Smooth muscle cell (in vitro differentiated cells): ENCODE measurements at regions not wholly inside any gene's neighbourhood (a gene's known extent, or its start where the extent isn't known, plus 50 kb on each side); places are given as distances from the start of the nearest gene placed in this dataset.
A peak's percentile ranks its signal among the peaks of the same experiment; 100 is the strongest.

Experiments
- DNase-seq: peaks from one replicate; lab custom pipeline; 2025; ENCODE audit not compliant: unreplicated experiment; lab: John Stamatoyannopoulos, UW
- H2AFZ ChIP-seq: fragments of 200-600 bp; sonication (generic); 2 replicates; pipeline ENCODE4 v1.6.0; 2016; ENCODE audit warnings: antibody characterized with exemption, low read depth, mild to moderate bottlenecking
- H3F3A ChIP-seq: fragments of 200-600 bp; sonication (generic); 2 replicates; pipeline ENCODE4 v1.6.0; 2017; ENCODE audit warnings: antibody characterized with exemption, low read depth
- H3K27ac ChIP-seq: fragments of 200-600 bp; sonication (generic); 2 replicates; pipeline ENCODE4 v1.5.1; 2016; ENCODE audit warnings: low read depth, mild to moderate bottlenecking
- H3K27me3 ChIP-seq: fragments of 200-600 bp; sonication (generic); 2 replicates; pipeline ENCODE4 v1.6.1; 2016; ENCODE audit warnings: low read depth, mild to moderate bottlenecking
- H3K36me3 ChIP-seq: fragments of 200-600 bp; sonication (generic); 2 replicates; pipeline ENCODE4 v1.5.1; 2016; ENCODE audit warnings: low read depth
- H3K4me1 ChIP-seq: fragments of 200-600 bp; sonication (generic); 2 replicates; pipeline ENCODE4 v1.5.1; 2016; ENCODE audit warnings: low read depth
- H3K4me2 ChIP-seq: fragments of 200-600 bp; sonication (generic); 2 replicates; pipeline ENCODE4 v1.6.0; 2016; ENCODE audit warnings: mild to moderate bottlenecking
- H3K4me3 ChIP-seq: fragments of 200-600 bp; sonication (generic); 2 replicates; pipeline ENCODE4 v1.5.1; 2016; ENCODE audit warnings: mild to moderate bottlenecking
- H3K79me2 ChIP-seq: fragments of 200-600 bp; sonication (generic); 2 replicates; pipeline ENCODE4 v1.6.0; 2016; ENCODE audit warnings: low read depth, mild to moderate bottlenecking
- H3K9ac ChIP-seq: fragments of 200-600 bp; sonication (generic); 2 replicates; pipeline ENCODE4 v1.6.0; 2016; ENCODE audit warnings: low read depth
- H3K9me3 ChIP-seq: fragments of 200-600 bp; sonication (generic); replicated peaks from 2 replicates; pipeline ENCODE4 v1.5.1; 2016; ENCODE audit warnings: low read depth
- H4K20me1 ChIP-seq: fragments of 200-600 bp; sonication (generic); 2 replicates; pipeline ENCODE4 v1.6.0; 2016; ENCODE audit warnings: low read depth
- WGBS: methylation state at CpG from one replicate; pipeline ENCODE4 v1.1.7; 2016; ENCODE audit warnings: low lambda C conversion rate; 5-methylcytosine and 5-hydroxymethylcytosine counted together
- TF ChIP-seq, protein P1 (sequence below): fragments of 200-600 bp; sonication (generic); IDR thresholded peaks from 2 replicates; pipeline ENCODE4 v1.5.1; 2017; ENCODE audit warnings: borderline replicate concordance, mild to moderate bottlenecking, antibody characterized with exemption; ENCODE audit not compliant: insufficient read depth, poor library complexity, severe bottlenecking

- Histone ChIP-seq H3K4me2 (peak overlapping the region; percentile 67), H3K27me3 (no peaks in the 10 kb centered on the region), H3K4me3 (no peak overlapping the region), H3K27ac (peak overlapping the region; percentile 9), H3F3A (no peaks in the 10 kb centered on the region), H3K36me3 (no peaks in the 10 kb centered on the region), H4K20me1 (no peaks in the 10 kb centered on the region), H3K9me3 (no peaks in the 10 kb centered on the region), H3K4me1 (no peaks in the 10 kb centered on the region), H2AFZ (no peak overlapping the region), H3K9ac (no peak overlapping the region), H3K79me2 (no peaks in the 10 kb centered on the region)
- TF ChIP-seq, protein P1, sequence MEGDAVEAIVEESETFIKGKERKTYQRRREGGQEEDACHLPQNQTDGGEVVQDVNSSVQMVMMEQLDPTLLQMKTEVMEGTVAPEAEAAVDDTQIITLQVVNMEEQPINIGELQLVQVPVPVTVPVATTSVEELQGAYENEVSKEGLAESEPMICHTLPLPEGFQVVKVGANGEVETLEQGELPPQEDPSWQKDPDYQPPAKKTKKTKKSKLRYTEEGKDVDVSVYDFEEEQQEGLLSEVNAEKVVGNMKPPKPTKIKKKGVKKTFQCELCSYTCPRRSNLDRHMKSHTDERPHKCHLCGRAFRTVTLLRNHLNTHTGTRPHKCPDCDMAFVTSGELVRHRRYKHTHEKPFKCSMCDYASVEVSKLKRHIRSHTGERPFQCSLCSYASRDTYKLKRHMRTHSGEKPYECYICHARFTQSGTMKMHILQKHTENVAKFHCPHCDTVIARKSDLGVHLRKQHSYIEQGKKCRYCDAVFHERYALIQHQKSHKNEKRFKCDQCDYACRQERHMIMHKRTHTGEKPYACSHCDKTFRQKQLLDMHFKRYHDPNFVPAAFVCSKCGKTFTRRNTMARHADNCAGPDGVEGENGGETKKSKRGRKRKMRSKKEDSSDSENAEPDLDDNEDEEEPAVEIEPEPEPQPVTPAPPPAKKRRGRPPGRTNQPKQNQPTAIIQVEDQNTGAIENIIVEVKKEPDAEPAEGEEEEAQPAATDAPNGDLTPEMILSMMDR = no peak
- 19% methylated on average over 1 of the region's 1 CpG for WGBS
- DNase-seq = no peak
These were observed 474.6 kb upstream of the RAG2 start for GRCh38 chr11:37072538-37073055.

GRCh38 chr11:37050311-37050710, 452.3 kb upstream of the RAG2 start:
- no peaks in the 10 kb centered on the region for H3K36me3 ChIP-seq
- no peak overlapping the region for H3K4me2 ChIP-seq
- H2AFZ ChIP-seq = no peak overlapping the region
- peaks cover 5% of the 10 kb centered on the region for H3K4me1 ChIP-seq
- no peaks in the 10 kb centered on the region for H3K79me2 ChIP-seq
- TF ChIP-seq, protein P1 = no peak
- H3F3A ChIP-seq = no peaks in the 10 kb centered on the region
- H3K9me3 ChIP-seq = no peaks in the 10 kb centered on the region
- no peaks in the 10 kb centered on the region for H3K27me3 ChIP-seq
- no peak overlapping the region for H3K27ac ChIP-seq
- no peaks in the 10 kb centered on the region for H4K20me1 ChIP-seq
- H3K9ac ChIP-seq = no peak overlapping the region
- H3K4me3 ChIP-seq = no peak overlapping the region
- no peak for DNase-seq

GRCh38 chr11:37040921-37041320, 442.9 kb upstream of the RAG2 start:
- H3K4me1 ChIP-seq = no peaks in the 10 kb centered on the region
- H3K9me3 ChIP-seq = no peaks in the 10 kb centered on the region
- H3K9ac ChIP-seq = no peak overlapping the region
- no peak overlapping the region for H3K4me3 ChIP-seq
- no peak overlapping the region for H2AFZ ChIP-seq
- no peaks in the 10 kb centered on the region for H3F3A ChIP-seq
- no peaks in the 10 kb centered on the region for H3K79me2 ChIP-seq
- H3K4me2 ChIP-seq = no peak overlapping the region
- no peak for DNase-seq
- H3K36me3 ChIP-seq = no peaks in the 10 kb centered on the region
- no peaks in the 10 kb centered on the region for H4K20me1 ChIP-seq
- no peak overlapping the region for H3K27ac ChIP-seq
- H3K27me3 ChIP-seq = no peaks in the 10 kb centered on the region
- TF ChIP-seq, protein P1 = no peak

- Histone ChIP-seq H3K79me2 (no peaks in the 10 kb centered on the region), H3K4me2 (no peak overlapping the region), H3K9ac (no peak overlapping the region), H3K9me3 (no peaks in the 10 kb centered on the region), H3K4me3 (no peak overlapping the region), H3K4me1 (no peaks in the 10 kb centered on the region), H4K20me1 (no peaks in the 10 kb centered on the region), H3K27ac (no peak overlapping the region), H3K27me3 (no peaks in the 10 kb centered on the region), H3F3A (no peaks in the 10 kb centered on the region), H3K36me3 (no peaks in the 10 kb centered on the region), H2AFZ (no peak overlapping the region)
- TF ChIP-seq, protein P1 = no peak
- WGBS = 28% methylated on average over 3 of the region's 3 CpGs
- DNase-seq = no peak
These were observed 440.9 kb upstream of the RAG2 start for GRCh38 chr11:37038911-37039310.
